HFF-Myc (cell line): ENCODE measurements at regions not wholly inside any gene's neighbourhood (a gene's known extent, or its start where the extent isn't known, plus 50 kb on each side); places are given as distances from the start of the nearest gene placed in this dataset.

ENCODE experiments used
- DNase-seq: peaks from one replicate; pipeline ENCODE4 v3.0.0-alpha.2; 2011; ENCODE audit warnings: low read depth; ENCODE audit errors: extremely low read depth
- H3K4me3 ChIP-seq: replicated peaks from 2 replicates; pipeline ENCODE4 v1.5.1; 2011; ENCODE audit warnings: low read depth, mild to moderate bottlenecking, control low read depth, low read length
- TF ChIP-seq, protein P1 (sequence below): IDR thresholded peaks from 2 replicates; pipeline ENCODE4 v1.5.1; 2012; ENCODE audit warnings: mild to moderate bottlenecking, low read depth, low read length, control low read depth; ENCODE audit errors: missing control alignments

DNA sequence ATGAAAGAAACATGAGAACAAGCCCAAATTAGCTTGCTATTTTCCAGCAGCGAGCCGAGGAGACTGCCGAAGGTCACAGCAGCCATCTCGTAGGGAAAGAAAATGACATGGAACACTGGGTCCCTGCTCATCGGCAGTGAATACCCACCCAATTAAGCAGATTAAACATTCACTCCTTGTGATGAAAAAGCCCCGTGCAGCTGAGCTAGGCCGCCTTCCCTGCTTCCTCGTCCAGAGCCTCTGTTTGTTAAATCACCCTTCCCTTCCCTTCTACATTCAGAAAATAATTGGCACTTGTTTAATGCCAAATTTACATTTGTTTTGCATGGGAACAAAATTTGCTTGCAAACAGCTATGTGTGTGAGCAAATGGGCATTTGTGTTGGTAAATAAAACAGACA is 342.5 kb downstream of the RMST start:
- no peak for DNase-seq

DNA sequence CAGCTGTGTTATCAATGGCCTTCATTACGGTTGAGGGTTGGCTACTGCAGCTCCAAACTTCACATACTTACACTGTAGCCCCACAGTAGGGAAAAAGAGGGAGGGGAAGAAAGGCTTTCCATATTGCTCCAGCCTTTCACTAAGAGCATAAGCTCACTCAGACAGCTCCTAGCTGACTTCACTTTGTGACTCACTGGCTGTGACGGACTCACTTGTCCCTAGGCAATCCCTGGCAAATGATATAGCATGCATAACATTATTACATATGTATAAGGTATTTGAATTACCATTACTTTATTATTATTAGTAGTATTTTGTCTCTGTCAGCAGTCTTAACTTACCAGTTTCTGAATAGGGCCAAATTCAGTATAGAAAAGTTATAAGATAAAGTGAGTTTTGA is 350.7 kb downstream of the RMST start:
- no peak overlapping the region for H3K4me3 ChIP-seq
- TF ChIP-seq, protein P1, sequence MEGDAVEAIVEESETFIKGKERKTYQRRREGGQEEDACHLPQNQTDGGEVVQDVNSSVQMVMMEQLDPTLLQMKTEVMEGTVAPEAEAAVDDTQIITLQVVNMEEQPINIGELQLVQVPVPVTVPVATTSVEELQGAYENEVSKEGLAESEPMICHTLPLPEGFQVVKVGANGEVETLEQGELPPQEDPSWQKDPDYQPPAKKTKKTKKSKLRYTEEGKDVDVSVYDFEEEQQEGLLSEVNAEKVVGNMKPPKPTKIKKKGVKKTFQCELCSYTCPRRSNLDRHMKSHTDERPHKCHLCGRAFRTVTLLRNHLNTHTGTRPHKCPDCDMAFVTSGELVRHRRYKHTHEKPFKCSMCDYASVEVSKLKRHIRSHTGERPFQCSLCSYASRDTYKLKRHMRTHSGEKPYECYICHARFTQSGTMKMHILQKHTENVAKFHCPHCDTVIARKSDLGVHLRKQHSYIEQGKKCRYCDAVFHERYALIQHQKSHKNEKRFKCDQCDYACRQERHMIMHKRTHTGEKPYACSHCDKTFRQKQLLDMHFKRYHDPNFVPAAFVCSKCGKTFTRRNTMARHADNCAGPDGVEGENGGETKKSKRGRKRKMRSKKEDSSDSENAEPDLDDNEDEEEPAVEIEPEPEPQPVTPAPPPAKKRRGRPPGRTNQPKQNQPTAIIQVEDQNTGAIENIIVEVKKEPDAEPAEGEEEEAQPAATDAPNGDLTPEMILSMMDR = no peak
- DNase-seq = no peak

More for the DNA sequence above, 342.5 kb downstream of the RMST start:
- TF ChIP-seq, protein P1 = no peak
- H3K4me3 ChIP-seq = no peak overlapping the region

DNA sequence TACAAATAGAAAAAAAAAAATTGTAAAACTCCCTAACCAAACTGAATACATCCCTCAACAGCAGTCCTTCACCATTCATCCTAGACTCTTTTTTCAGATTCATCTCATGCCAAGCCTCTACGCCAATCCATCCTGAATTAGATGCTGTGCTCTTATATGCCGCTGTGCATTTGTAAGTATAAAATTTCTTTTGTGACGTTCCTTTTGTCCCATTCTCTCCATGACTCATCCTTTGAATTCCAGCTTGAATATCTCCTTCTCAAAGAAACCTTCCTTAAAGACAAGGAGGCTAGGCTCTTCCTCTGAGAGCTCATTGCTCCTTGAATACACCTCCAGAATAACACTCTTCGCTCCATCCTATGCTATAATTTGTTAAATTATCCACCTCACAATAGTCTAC is 359.2 kb downstream of the RMST start:
- TF ChIP-seq, protein P1 = no peak
- H3K4me3 ChIP-seq = no peak overlapping the region
- no peak for DNase-seq

DNA sequence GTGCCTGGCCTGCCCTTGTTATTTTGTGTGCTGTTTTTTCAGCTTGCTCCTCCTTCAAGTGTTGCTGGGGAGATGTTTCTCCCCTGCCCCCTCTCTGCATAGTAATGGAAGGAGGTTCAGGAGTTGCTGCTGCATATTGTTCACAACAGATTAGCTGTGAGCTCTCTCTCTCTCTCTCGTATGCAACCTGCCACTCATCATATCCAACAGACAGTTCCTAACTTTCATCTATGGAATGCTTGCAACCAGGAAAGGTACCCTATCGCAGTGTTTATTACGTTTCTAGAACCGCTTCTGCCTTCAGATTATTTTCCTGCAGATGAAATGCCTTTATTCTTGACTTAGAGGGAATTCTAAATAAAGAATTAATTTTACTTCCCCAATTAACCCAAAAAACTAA is 372.9 kb downstream of the RMST start:
- DNase-seq = no peak
- no peak overlapping the region for H3K4me3 ChIP-seq
- TF ChIP-seq, protein P1 = no peak

DNA sequence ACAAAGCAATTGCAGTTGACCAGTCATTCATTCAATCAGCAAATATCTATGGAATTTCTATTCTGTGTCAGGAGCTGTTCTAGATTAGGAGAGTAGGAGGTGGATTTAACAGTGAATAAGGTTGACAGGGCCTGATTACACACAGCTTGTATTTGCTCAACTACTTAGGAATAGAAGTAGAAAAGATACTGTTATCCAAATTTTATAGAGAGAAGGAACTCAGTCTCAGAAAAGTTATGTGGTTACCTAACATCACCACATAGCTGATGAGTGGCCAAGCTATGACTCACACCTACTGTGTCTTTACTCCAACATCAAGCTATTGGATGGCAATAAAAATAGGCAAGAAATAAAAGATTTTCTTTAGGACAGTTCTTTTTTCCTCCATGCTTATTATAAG is 374.8 kb downstream of the RMST start:
- no peak overlapping the region for H3K4me3 ChIP-seq
- TF ChIP-seq, protein P1 = no peak
- DNase-seq = no peak

DNA sequence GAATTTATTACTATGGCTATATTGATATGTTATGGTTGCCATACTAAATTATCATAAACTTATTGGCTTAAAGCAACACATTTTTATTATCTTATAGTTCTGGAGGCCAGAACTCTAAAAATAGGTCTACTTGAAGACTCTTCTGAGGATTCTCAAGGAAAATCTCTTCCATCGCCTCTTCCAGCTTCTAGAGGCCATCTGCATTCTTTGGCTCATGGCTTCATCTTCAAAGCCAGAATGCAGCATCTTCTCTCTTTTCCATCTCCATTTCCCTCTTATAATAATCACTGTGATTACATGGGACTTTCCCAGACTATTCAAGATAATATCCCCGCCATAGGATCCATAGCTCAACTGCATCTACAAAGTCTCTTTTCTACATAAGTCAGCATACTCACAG is 385.4 kb downstream of the RMST start:
- TF ChIP-seq, protein P1 = no peak
- no peak for DNase-seq

DNA sequence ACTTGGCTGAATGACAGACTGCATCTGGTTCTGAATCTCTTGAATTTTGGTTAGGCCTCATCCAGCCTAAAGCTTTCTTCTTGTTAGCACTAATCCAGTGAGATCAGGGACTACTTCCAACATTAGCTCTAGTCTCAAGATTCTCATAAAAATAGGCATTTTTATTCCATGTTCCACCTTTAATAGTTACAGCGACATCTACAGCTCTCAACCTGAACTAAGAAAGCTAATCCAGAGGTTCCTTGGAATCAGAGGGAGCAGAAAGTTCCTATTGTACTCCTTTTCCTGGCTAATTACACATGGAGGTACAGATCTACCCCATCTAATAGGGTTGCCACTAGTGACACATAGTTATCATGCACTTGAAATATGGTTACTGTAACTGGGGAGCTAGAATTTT is 391.9 kb downstream of the RMST start:
- H3K4me3 ChIP-seq = no peak overlapping the region
- no peak for DNase-seq
- TF ChIP-seq, protein P1 = no peak

More for the DNA sequence above, 385.4 kb downstream of the RMST start:
- no peak overlapping the region for H3K4me3 ChIP-seq
